ENCODE measurements at regions not wholly inside any gene's neighbourhood (a gene's known extent, or its start where the extent isn't known, plus 50 kb on each side); places are given as distances from the start of the nearest gene placed in this dataset.

DNA sequence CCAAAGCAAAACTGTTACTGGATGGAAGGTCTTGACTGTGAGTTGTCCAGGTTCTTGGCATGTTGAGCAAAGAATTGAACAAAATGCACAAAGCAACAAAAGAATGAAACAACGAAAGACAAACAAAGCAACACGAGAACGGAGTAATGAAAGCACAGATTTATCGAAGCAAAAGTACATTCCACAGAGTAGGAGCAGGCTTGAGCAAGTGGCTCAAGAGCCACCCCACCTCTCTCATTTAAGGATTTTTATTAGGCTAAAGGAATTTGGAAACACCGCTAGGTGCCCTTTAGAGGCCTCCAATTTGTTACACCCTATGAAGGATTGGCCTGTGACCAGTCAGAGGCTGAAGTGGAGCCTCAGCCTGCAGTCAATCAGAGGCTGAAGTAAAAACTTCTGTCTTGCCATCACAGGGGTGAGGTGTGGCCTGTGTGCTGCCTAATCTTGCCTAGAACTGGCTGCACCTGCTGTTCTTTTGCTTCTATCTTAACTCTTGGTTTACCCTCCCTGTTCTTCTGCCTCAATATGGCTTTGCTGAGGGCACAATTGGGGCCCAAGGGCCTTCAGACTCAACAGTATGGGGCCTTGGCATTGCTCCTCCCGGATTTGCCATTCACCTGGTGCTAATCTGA is 59.4 kb upstream of the FTH1 start:
- DNase-seq: no peak

DNA sequence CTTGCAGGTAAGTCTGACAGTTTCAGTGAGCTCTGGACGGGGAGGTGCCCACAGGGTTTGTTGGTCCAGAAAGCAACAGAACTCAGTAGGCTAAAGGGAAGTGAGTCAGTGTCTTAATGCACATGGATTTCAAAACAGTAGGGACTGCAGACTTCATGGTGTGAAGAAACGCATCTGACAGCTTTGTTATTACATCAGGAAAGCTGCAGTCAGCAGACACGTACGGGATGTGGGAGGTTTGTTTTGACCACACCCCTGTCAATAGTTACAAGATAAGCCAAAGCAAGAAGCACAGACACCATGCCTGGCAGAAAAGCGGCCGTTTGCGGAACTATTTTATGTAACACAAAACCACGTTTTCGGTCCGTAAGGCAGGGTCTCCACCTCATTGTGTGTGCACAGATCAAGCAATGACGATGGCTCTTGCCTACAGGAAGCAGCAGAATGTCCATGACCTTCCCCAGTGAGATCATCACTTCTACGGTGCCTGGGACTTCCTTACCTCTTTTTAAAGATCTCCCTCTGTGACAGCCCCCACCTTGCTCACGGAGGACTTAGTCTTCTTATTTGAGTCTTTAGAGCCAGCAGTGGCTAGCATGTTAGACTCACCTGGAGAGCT is 58.2 kb upstream of the FTH1 start:
- peak; percentile 95 for DNase-seq

DNA sequence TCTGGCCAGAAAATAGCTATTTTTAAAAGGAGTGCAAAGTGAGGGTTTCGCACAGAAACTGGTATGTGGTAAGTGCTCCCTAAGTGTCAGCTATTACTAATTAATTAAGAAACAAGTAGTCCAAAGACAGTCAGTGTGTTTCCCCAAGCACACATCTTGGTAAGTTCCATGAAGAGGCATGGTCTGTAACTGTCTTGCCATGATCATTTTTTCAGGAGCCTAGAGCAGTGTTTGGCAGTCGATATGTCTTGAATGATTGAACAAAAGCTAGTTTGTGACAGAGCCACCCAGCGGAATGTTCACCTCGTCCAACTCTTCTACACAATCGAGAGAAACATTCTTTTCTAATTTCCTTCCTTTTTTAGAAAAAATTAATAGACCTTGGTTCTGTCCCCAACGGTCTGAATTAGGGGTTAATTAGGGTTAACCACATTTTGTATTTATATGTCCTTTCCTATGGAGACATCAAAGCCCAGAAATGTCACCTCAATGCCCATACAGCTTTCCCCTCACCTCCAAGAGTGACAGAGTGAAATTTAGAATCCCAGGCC is 57.6 kb upstream of the FTH1 start:
- DNase-seq: no peak

DNA sequence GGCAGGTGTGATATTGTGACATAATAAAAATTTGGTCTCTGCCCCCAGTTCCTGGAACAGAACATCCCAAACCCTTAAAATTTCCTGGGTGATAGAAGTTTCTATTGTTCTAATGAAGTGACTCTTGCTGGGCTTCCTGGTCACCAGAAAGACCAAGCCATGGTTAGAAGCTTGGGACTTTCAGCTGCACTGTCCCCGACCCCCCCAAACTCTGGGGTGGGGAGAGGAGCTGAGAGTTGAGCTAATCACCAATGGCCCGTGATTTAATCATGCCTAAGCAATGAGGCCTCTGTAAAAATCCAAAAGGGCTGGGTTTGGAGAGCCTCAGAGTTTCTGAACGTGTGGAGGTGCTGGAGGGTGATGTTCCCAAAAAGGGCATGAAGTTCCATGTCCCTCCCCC is 54.8 kb upstream of the FTH1 start:
- no peak for DNase-seq

DNA sequence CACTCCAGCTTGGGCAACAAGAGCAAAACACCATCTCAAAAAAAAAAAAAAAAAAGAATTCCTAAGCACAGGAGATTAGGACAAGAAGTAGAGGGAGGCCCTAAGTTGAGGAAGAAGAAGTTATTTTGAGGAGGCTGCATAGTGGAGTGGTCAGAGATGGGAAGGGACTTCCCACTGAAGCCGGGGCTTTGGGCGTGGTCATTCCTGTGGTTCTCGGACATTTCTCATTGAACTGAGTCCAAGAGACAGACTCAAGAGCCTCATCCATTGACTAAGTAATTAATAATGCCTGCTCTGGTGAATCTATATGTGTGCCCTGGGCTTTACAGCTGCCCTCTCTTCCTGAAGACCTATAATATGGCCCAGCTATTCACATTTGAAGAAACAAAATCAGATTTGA is 53.2 kb upstream of the FTH1 start:
- DNase-seq: peak; percentile 30

DNA sequence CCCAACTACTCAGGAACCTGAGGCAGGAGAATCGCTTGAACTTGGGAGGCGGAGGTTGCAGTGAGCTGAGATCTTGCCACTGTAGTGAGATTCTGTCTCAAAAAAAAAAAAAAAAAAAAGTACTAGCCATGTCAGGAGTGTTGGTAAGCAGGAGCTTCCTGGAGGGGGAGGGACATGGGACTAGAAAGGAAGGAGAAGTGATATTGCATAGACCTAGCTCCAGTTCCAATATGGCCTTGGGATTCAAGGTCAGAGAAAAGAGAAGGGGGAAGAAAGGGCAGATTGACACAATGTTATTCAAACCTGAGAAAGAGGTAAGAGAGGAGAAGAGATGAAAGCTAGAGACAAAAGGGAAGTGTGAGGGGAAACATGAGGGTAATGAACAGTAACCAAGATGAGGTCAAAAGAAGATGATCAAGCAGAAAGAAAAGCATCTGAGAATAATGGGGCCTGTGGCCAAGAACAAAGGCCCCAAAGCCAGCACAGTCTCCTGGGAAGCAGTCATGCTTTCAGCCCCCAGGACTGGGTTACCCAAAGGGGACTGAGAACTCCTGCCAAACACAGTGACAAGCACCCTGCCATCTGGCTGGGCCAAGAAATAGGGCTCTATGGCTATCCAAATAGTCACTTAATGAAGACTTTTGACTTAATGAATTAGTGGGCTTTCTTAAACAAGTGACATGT is 51.7 kb upstream of the FTH1 start:
- DNase-seq: no peak

DNA sequence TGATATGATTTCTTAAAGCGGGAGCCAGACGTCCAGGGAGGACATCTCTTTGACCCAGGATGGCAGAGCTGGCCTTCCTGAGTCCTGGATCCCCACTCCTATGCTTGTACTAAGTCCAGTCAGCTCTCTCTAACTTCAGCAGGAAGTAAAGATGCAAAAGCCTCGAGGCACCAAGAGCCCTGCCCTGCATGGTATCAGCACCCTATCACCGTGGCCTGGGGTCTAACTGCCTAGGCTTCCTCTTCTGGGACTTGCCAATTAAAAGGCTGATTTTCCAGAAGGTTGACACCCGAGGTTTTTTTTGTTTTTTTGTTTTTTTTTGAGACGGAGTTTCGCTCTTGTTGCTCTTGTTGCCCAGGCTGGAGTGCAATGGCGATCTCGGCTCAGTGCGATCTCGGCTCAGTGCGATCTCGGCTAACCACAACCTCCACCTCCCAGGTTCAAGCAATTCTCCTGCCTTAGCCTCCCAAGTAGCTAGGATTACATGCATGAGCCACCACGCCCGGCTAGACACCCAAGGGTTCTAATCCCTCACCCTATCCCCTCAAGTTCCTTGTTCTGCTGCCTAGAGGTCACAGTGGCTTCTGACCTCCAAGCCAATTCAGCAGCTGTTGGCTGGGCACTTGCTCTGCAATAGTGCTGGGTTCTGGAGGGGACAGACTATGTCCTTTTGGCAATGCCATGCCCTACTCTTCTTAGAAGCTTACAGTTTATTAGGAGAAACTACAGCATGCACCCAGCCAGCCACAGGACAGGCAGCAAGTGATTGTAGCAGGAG is 50.6 kb upstream of the FTH1 start:
- DNase-seq: no peak
